WI38 (cell line): ENCODE measurements at regions not wholly inside any gene's neighbourhood (a gene's known extent, or its start where the extent isn't known, plus 50 kb on each side); places are given as distances from the start of the nearest gene placed in this dataset.
"Not testable (repeated sequence)": the region's sequence is repeated elsewhere in the genome, so short reads cannot be mapped to it uniquely, and the experiment has no call there.

Experiments
- H3K4me3 ChIP-seq: 2 replicates; pipeline ENCODE4 v1.5.1; 2011; ENCODE audit warnings: low read depth, mild to moderate bottlenecking, control low read depth, low read length
- CTCF ChIP-seq: IDR thresholded peaks from 2 replicates; pipeline ENCODE4 v1.5.1; 2012; ENCODE audit warnings: low read depth, mild to moderate bottlenecking, control low read depth, low read length

DNA sequence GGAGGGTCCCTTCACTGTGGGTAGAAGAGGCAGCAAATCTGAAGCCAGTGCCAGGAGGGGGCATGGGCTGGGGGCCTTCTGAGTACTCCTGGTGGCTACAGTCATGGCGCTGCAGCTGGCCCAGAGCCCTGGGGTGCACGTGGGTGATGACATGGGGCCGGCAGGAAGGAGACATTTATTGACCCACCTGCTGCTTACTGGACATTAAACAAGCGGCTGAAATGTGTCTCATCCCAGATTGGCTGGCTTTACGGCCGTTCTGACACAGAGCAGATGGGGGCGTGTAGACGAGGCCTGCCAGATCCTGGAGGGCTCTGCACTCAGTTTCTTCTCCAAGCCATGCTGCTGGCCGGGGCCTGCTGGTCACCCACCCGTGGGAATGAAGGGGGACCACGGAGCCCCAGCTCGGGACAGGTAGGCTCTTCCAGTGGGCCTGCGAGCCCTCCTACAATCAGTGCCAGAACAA is 906.9 kb downstream of the BRD1 start:
- TF ChIP-seq CTCF, result no peak
- no peak overlapping the region for H3K4me3 ChIP-seq

DNA sequence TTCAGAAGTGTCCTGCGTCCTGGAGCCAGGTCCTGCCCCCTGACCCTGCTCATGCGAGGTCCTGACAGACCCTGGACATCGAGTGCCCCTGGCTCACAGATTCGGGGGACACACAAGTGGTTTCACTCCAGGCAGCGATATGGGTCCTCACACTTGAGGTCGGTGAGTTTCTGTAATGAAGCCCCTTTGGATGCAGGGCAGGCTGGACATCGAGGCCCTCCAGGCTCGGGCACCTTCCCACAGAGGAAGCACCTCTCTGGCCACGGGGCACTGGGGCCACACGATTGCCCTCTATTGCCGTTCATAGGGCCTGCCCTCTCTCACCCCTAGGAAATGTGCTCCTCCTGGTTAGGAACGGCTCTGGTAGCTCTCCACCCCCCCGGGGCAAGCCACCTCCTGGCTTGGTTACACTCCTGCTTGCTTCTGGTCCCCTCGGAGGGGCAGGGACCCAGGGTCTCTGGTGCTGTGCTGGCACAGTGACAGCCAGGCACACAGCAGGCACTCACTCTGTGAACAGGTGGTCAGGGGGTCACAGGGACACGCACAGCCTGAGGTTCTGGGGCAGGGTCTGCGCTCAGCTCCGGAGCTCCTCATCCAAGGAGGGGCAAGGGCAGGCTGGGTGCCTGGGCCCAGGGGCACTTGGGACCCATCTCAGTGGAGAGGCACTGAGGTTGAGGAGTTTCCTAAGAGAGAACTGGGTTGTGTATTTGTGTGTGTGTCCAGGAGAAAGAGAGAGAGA is 907.7 kb downstream of the BRD1 start:
- no peak overlapping the region for H3K4me3 ChIP-seq
- TF ChIP-seq CTCF, result no peak

DNA sequence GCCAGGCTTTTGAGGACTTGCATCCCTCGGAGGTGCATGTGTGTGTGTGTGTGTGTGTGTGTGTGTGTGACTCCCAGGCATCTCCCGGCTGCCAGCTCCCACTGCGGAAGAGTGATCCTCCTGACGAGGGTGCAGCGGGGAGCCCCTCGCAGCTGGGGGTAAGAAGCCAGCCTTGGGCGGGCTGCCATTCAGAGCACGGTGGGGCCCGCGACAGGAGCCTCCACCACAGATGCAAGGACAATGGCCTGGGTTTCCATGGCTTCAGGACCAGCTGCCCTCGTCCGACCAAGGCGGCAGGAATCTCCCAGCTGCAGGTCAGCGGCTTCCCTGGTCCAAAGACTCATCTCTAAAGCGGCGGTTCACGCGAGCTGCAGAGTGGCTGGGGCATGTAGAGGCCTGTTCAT is 908.5 kb downstream of the BRD1 start:
- TF ChIP-seq CTCF, result no peak
- H3K4me3 ChIP-seq, result no peak overlapping the region

- no peak for TF ChIP-seq CTCF
- H3K4me3 ChIP-seq, result no peak overlapping the region
Measured at GRCh38 chr22:48918585-48919186, 909.0 kb downstream of the BRD1 start.

- H3K4me3 ChIP-seq, result not testable (repeated sequence)
Measured at GRCh38 chr22:48912356-48913066, 915.2 kb downstream of the BRD1 start.

DNA sequence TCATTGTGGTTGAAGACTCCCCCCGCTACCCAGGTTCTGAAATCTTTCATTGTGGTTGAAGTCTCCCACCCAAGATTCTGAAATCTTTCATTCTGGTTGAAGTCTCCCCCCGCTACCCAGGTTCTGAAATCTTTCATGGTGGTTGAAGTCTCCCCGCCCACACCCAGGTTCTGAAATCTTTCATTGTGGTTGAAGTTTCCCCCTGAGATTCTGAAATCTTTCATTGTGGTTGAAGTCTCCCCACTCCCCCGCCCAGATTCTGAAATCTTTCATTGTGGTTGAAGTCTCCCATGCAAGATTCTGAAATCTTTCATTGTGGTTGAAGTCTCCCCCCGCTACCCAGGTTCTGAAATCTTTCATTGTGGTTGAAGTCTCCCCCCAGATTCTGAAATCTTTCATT is 916.0 kb downstream of the BRD1 start:
- H3K4me3 ChIP-seq, result not testable (repeated sequence)

DNA sequence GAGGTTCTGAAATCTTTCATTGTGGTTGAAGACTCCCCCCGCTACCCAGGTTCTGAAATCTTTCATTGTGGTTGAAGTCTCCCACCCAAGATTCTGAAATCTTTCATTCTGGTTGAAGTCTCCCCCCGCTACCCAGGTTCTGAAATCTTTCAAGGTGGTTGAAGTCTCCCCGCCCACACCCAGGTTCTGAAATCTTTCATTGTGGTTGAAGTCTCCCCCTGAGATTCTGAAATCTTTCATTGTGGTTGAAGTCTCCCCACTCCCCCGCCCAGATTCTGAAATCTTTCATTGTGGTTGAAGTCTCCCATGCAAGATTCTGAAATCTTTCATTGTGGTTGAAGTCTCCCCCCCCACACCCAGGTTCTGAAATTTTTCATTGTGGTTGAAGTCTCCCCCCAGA is 916.6 kb downstream of the BRD1 start:
- H3K4me3 ChIP-seq, result not testable (repeated sequence)

GRCh38 chr22:48908547-48908946 is 919.1 kb downstream of the BRD1 start:
- H3K4me3 ChIP-seq, result no peak overlapping the region
- no peak for TF ChIP-seq CTCF

DNA sequence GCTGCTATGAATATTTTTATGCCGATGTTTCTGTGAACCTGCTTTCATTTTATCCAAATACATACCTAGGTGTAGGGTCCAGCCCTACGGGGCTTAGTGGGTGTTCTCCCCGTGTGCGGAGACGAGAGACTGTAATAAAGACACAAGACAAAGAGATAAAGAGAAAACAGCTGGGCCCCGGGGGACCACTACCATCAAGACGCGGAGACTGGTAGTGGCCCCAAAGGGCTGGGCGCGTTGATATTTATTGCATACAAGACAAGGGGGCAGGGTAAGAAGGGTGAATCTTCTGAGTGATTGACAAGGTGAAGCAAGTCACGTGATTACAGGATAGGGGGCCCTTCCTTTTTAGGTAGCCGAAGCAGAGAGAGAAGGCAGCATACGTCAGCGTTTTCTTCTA is 920.1 kb downstream of the BRD1 start:
- no peak for TF ChIP-seq CTCF
- no peak overlapping the region for H3K4me3 ChIP-seq
